ENCODE measurements at regions not wholly inside any gene's neighbourhood (a gene's known extent, or its start where the extent isn't known, plus 50 kb on each side); places are given as distances from the start of the nearest gene placed in this dataset.
A peak's percentile ranks its signal among the peaks of the same experiment; 100 is the strongest.

DNA sequence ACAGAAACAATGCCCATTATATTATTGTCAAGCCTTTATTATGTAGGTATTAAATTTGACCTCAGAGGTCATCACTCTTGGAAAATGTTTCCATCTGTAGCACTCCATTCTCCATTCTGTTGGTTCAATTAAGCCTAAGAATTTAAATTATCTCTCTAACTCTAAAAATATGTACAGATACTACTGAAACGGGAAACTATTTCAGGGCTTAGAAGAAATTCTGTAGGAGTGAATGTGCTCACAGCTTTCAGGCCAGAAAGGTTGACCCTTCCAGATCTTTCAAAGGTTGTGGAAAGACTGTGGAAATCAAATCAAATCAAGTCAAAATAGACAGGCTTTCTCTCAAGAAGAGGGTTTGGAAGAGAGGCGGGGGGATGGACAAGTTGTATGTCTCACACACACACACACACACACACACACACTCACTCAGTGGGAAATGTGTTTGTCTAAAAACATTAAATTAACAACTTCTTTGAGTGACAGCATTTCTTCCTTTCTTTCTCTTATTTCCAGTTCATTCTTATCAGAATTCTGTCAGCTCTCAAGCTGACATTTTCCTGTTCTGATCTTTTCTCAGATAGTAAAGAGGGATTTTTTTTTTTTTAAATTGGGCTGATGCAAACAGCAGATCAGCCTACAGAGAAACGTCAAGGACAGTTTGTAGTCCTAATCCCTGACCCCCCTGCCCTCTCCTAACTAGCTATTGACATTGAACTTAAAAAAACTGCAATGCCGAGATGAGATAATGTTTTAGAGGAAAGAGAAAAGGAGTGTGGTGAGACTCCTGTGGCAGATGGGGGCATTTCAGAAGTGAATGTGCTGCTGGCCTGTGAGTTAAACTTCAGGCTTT, 139.0 kb upstream of the ZFHX3 start:
- TF ChIP-seq, protein P1, sequence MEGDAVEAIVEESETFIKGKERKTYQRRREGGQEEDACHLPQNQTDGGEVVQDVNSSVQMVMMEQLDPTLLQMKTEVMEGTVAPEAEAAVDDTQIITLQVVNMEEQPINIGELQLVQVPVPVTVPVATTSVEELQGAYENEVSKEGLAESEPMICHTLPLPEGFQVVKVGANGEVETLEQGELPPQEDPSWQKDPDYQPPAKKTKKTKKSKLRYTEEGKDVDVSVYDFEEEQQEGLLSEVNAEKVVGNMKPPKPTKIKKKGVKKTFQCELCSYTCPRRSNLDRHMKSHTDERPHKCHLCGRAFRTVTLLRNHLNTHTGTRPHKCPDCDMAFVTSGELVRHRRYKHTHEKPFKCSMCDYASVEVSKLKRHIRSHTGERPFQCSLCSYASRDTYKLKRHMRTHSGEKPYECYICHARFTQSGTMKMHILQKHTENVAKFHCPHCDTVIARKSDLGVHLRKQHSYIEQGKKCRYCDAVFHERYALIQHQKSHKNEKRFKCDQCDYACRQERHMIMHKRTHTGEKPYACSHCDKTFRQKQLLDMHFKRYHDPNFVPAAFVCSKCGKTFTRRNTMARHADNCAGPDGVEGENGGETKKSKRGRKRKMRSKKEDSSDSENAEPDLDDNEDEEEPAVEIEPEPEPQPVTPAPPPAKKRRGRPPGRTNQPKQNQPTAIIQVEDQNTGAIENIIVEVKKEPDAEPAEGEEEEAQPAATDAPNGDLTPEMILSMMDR (IDR thresholded peaks at IDR 0.05): no peak

DNA sequence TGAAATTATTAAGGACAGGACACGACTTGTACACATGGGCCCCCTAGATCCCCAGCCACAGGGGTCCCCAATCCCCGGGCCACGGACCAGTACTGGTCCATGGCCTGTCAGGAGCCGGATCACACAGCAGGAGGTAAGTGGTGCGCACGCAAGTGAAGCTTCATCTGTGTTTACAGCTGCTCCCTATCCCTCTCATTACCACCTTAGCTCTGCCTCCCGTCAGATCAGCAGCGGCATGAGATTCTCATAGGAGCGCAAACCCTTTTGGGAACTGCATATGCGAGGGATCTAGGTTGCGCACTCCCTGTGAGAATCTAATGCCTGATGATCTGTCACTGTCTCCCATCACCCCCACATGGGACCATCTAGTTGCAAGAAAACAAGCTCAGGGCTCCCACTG, 137.8 kb upstream of the ZFHX3 start:
- TF ChIP-seq, protein P1 (IDR thresholded peaks at IDR 0.05): no peak

- TF ChIP-seq, protein P1 (IDR thresholded peaks at IDR 0.05): no peak
Measured at GRCh38 chr16:73183611-73184092, 135.7 kb upstream of the ZFHX3 start.

DNA sequence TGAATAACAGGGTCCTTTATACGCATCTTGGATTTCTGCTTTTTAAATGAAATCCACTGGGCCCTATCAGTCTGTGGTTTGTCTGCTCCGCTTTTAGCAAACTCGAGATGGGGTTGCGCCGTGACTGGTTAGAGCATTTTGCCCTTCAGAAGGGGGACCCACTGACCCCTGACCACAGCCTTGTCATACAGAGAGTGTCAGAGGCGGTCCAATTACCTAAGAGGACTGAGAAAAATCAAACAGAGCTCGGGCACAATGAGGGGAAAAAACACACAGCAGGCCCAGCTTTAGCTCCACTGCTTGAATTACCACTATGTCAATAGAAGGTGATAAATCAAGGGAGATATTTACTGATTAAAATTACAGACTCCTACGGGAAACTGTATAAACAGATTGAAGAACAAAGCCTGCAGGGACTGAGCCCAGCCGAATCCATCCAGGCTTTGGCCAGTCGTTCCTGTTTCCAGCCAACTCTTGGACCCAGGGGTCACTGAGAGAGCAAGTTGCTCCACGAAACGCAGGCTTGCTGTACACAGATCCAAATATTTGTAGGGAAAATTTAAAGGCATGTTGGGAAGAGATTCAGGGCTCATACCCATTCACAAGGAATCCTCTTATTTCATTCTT, 131.9 kb upstream of the ZFHX3 start:
- TF ChIP-seq, protein P1 (IDR thresholded peaks at IDR 0.05): no peak

DNA sequence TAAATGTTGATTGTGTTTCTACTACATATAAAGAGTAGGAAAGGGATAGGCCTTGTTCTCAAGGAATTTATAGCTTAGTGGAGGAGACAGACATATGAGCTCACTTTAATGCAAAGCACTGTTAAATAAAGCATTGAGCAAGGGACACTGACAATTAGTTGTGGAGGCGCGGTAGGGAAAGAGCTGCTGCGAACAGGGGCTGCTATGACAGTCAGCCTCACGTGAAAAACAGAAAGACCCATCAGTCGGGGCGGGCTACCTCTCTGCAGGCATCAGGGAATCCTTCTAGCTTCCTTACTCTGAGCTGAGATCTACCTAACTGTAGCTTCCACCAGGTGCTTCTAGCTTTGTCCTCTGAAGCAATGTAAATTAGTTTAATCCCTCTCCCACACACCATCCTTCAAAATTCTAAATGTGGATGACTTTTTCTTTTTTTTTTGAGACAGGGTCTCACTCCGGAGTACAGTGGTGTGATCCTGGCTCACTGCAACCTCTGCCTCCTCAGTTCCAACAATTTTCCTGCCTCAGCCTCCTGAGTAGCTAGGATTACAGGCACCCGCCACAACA, 129.9 kb upstream of the ZFHX3 start:
- TF ChIP-seq, protein P1 (IDR thresholded peaks at IDR 0.05): no peak

- TF ChIP-seq, protein P1 (IDR thresholded peaks at IDR 0.05): peak; percentile 21; the same call in 1 of the 2 replicates
Measured at GRCh38 chr16:73176577-73177013, 128.7 kb upstream of the ZFHX3 start.

GRCh38 chr16:73172973-73173709, 125.2 kb upstream of the ZFHX3 start:
- TF ChIP-seq, protein P1 (IDR thresholded peaks at IDR 0.05): no peak

Measured in LNCAP (cell line).